H9 (cell line): ENCODE measurements at regions not wholly inside any gene's neighbourhood (a gene's known extent, or its start where the extent isn't known, plus 50 kb on each side); places are given as distances from the start of the nearest gene placed in this dataset.

Source experiments
- DNase-seq: peaks from one replicate; pipeline ENCODE4 v3.0.0-alpha.2; 2017
- H2AFZ ChIP-seq: one replicate; pipeline ENCODE4 v1.6.1; 2013; ENCODE audit warnings: mild to moderate bottlenecking, low read length, control low read depth, moderate library complexity
- H2AK5ac ChIP-seq: 2 replicates; pipeline ENCODE4 v1.6.1; 2013; ENCODE audit warnings: low read length, control low read depth, mixed read lengths; ENCODE audit not compliant: insufficient read length
- H2BK120ac ChIP-seq: one replicate; pipeline ENCODE4 v1.6.1; 2013; ENCODE audit warnings: low read depth, mild to moderate bottlenecking, low read length, control low read depth, inconsistent platforms; ENCODE audit not compliant: poor library complexity, severe bottlenecking
- H2BK12ac ChIP-seq: 2 replicates; pipeline ENCODE4 v1.6.1; 2013; ENCODE audit warnings: low read length, control low read depth, mixed read lengths, low read depth; ENCODE audit not compliant: insufficient read length
- H2BK15ac ChIP-seq: 2 replicates; pipeline ENCODE4 v1.6.1; 2013; ENCODE audit warnings: low read depth, low read length, control low read depth
- H2BK20ac ChIP-seq: one replicate; pipeline ENCODE4 v1.6.1; 2013; ENCODE audit warnings: low read depth, mild to moderate bottlenecking, low read length, control low read depth, inconsistent platforms; ENCODE audit not compliant: poor library complexity, severe bottlenecking
- H2BK5ac ChIP-seq: 2 replicates; pipeline ENCODE4 v1.6.1; 2013; ENCODE audit warnings: low read length, control low read depth, mixed read lengths; ENCODE audit not compliant: insufficient read length
- H3K14ac ChIP-seq: 2 replicates; pipeline ENCODE4 v1.6.1; 2013; ENCODE audit warnings: low read length, control low read depth; ENCODE audit not compliant: insufficient read depth
- H3K18ac ChIP-seq: 2 replicates; pipeline ENCODE4 v1.6.1; 2013; ENCODE audit warnings: low read depth, mild to moderate bottlenecking, mixed read lengths, low read length, control low read depth; ENCODE audit not compliant: insufficient read length
- H3K23ac ChIP-seq: 2 replicates; pipeline ENCODE4 v1.6.1; 2013; ENCODE audit warnings: low read length, control low read depth, mixed read lengths, low read depth; ENCODE audit not compliant: insufficient read length
- H3K23me2 ChIP-seq: 2 replicates; pipeline ENCODE4 v1.6.1; 2013; ENCODE audit warnings: low read depth, mild to moderate bottlenecking, mixed read lengths, low read length, control low read depth; ENCODE audit not compliant: insufficient read length, poor library complexity, severe bottlenecking
- H3K27ac ChIP-seq: 2 replicates; pipeline ENCODE4 v1.5.1; 2013; ENCODE audit warnings: low read length, control low read depth, mixed read lengths, low read depth; ENCODE audit not compliant: insufficient read length
- H3K27me3 ChIP-seq: 2 replicates; pipeline ENCODE4 v1.6.1; 2013; ENCODE audit warnings: low read length, control low read depth, inconsistent platforms; ENCODE audit not compliant: insufficient read depth
- H3K4ac ChIP-seq: 2 replicates; pipeline ENCODE4 v1.6.1; 2013; ENCODE audit warnings: low read depth, mild to moderate bottlenecking, control low read depth, inconsistent platforms, low read length, moderate library complexity
- H3K4me1 ChIP-seq: 2 replicates; pipeline ENCODE4 v1.6.1; 2013; ENCODE audit warnings: low read length, control low read depth, inconsistent platforms; ENCODE audit not compliant: insufficient read depth
- H3K4me2 ChIP-seq: 2 replicates; pipeline ENCODE4 v1.6.1; 2013; ENCODE audit warnings: low read length, control low read depth, mixed read lengths; ENCODE audit not compliant: insufficient read length, insufficient read depth
- H3K56ac ChIP-seq: 2 replicates; pipeline ENCODE4 v1.6.1; 2013; ENCODE audit warnings: low read depth, mild to moderate bottlenecking, mixed read lengths, low read length, control low read depth; ENCODE audit not compliant: insufficient read length
- H3K79me1 ChIP-seq: 2 replicates; pipeline ENCODE4 v1.6.1; 2013; ENCODE audit warnings: low read depth, mild to moderate bottlenecking, moderate library complexity, low read length, control low read depth, inconsistent platforms; ENCODE audit not compliant: insufficient read depth, poor library complexity, severe bottlenecking
- H3K79me2 ChIP-seq: 2 replicates; pipeline ENCODE4 v1.6.1; 2013; ENCODE audit warnings: low read length, control low read depth, inconsistent platforms; ENCODE audit not compliant: insufficient read depth
- H3K9ac ChIP-seq: 2 replicates; pipeline ENCODE4 v1.6.1; 2013; ENCODE audit warnings: low read length, control low read depth, mixed read lengths; ENCODE audit not compliant: insufficient read length; ENCODE audit errors: extremely low read depth
- H3K9me3 ChIP-seq: one replicate; pipeline ENCODE4 v1.6.1; 2013; ENCODE audit warnings: low read depth, low read length, inconsistent platforms; ENCODE audit not compliant: control insufficient read depth
- H3T11ph ChIP-seq: one replicate; pipeline ENCODE4 v1.6.1; 2013; ENCODE audit warnings: mild to moderate bottlenecking, low read length, control low read depth, inconsistent platforms
- H4K20me1 ChIP-seq: one replicate; pipeline ENCODE4 v1.6.1; 2013; ENCODE audit not compliant: control insufficient read depth, insufficient read length, insufficient read depth
- H4K5ac ChIP-seq: 2 replicates; pipeline ENCODE4 v1.6.1; 2013; ENCODE audit warnings: low read depth, mild to moderate bottlenecking, mixed read lengths, low read length, control low read depth; ENCODE audit not compliant: insufficient read length
- H4K8ac ChIP-seq: replicated peaks from 2 replicates; pipeline ENCODE4 v1.6.1; 2013; ENCODE audit warnings: low read length, control low read depth, mixed read lengths, low read depth; ENCODE audit not compliant: insufficient read length
- H4K91ac ChIP-seq: 2 replicates; pipeline ENCODE4 v1.6.1; 2013; ENCODE audit warnings: low read depth, mild to moderate bottlenecking, moderate library complexity, mixed read lengths, low read length, control low read depth; ENCODE audit not compliant: insufficient read length
- H3K27ac Mint-ChIP-seq, 3 experiments: 2 replicates in 2 of 3; 3 replicates in 1 of 3; pipeline ENCODE4 v1.8.0; 2020 to 2021; ENCODE audit warnings: mixed read lengths in 3 of 3, mild to moderate bottlenecking in 1 of 3, moderate library complexity in 1 of 3
- H3K27me3 Mint-ChIP-seq: 2 replicates; pipeline ENCODE4 v1.8.0; 2021; ENCODE audit warnings: low read depth, mild to moderate bottlenecking, moderate library complexity, mixed read lengths
- H3K36me3 Mint-ChIP-seq, 3 experiments: 2 replicates in 2 of 3; 3 replicates in 1 of 3; pipeline ENCODE4 v1.8.0; 2020 to 2021; ENCODE audit warnings: low read depth in 3 of 3, mixed read lengths in 3 of 3; ENCODE audit not compliant: insufficient read depth in 1 of 3
- H3K4me1 Mint-ChIP-seq, 2 experiments: 2 replicates each; pipeline ENCODE4 v1.8.0; 2020; ENCODE audit warnings: mixed read lengths in 2 of 2
- H3K4me3 Mint-ChIP-seq, 2 experiments: 2 replicates in 1 of 2; 3 replicates in 1 of 2; pipeline ENCODE4 v1.8.0; 2020 to 2021; ENCODE audit warnings: mild to moderate bottlenecking in 2 of 2, mixed read lengths in 2 of 2, moderate library complexity in 1 of 2
- H3K9me3 Mint-ChIP-seq, 2 experiments: 2 replicates in 1 of 2; 3 replicates in 1 of 2; pipeline ENCODE4 v1.8.0; 2020; ENCODE audit warnings: mild to moderate bottlenecking in 2 of 2, mixed read lengths in 2 of 2, moderate library complexity in 1 of 2
- WGBS: extraction: QIAGEN DNeasy Blood & Tissue Kit; methylation state at CpG from one replicate; pipeline ENCODE4 v1.1.7; 2013; ENCODE audit warnings: missing lambda C conversion rate, low lambda C conversion rate, mixed read lengths; ENCODE audit not compliant: insufficient read length; ENCODE audit errors: extremely low coverage; 5-methylcytosine and 5-hydroxymethylcytosine counted together
- TF ChIP-seq, protein P1 (sequence below): fragments of 200-600 bp; sonication (generic); conservative IDR thresholded peaks from 3 replicates; pipeline ENCODE4 v1.8.0; 2021; ENCODE audit warnings: antibody characterized with exemption, mild to moderate bottlenecking

GRCh38 chr4:13296986-13297385 is 187.2 kb downstream of the RAB28 start:
- no peaks in the 10 kb centered on the region for H3K27me3 Mint-ChIP-seq
- no peak overlapping the region for H2BK120ac ChIP-seq

More at GRCh38 chr4:13296986-13297385, 187.2 kb downstream of the RAB28 start:
- peaks cover 3 to 15% of the 10 kb centered on the region in 2 experiments; a peak in 4 of 5 replicates for H3K9me3 Mint-ChIP-seq
- no peaks in the 10 kb centered on the region for H3K79me2 ChIP-seq
- H4K5ac ChIP-seq: no peak overlapping the region
- H2BK5ac ChIP-seq: no peak overlapping the region
- H3K23ac ChIP-seq: no peak overlapping the region
- H3K4me2 ChIP-seq: no peak overlapping the region
- no peak overlapping the region for H2AK5ac ChIP-seq
- H3K9ac ChIP-seq: no peak overlapping the region
- no peak overlapping the region for H3K14ac ChIP-seq
- DNase-seq: no peak
- WGBS: no CpG with 5 or more reads among the region's 1 CpG
- H3K27ac Mint-ChIP-seq: no peak overlapping the region
- peaks cover 0 to 3% of the 10 kb centered on the region in 2 experiments; a peak in 1 of 4 replicates for H3K4me1 Mint-ChIP-seq
- H3K56ac ChIP-seq: no peak overlapping the region
- H2BK15ac ChIP-seq: no peak overlapping the region
- no peak overlapping the region for H4K91ac ChIP-seq
- H2BK12ac ChIP-seq: no peak overlapping the region
- no peak overlapping the region for H4K8ac ChIP-seq
- no peak overlapping the region for H3K18ac ChIP-seq
- no peak overlapping the region for H2BK20ac ChIP-seq
- no peaks in the 10 kb centered on the region for H3K27me3 ChIP-seq
- TF ChIP-seq, protein P1, sequence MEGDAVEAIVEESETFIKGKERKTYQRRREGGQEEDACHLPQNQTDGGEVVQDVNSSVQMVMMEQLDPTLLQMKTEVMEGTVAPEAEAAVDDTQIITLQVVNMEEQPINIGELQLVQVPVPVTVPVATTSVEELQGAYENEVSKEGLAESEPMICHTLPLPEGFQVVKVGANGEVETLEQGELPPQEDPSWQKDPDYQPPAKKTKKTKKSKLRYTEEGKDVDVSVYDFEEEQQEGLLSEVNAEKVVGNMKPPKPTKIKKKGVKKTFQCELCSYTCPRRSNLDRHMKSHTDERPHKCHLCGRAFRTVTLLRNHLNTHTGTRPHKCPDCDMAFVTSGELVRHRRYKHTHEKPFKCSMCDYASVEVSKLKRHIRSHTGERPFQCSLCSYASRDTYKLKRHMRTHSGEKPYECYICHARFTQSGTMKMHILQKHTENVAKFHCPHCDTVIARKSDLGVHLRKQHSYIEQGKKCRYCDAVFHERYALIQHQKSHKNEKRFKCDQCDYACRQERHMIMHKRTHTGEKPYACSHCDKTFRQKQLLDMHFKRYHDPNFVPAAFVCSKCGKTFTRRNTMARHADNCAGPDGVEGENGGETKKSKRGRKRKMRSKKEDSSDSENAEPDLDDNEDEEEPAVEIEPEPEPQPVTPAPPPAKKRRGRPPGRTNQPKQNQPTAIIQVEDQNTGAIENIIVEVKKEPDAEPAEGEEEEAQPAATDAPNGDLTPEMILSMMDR: no peak
- H3K4me3 Mint-ChIP-seq: no peak overlapping the region
- H3K4ac ChIP-seq: no peak overlapping the region
- no peak overlapping the region for H3T11ph ChIP-seq
- H3K9me3 ChIP-seq: peaks cover 5% of the 10 kb centered on the region
- H3K79me1 ChIP-seq: no peaks in the 10 kb centered on the region
- H3K23me2 ChIP-seq: no peaks in the 10 kb centered on the region
- H3K36me3 Mint-ChIP-seq: peaks cover 8 to 19% (median 17%) of the 10 kb centered on the region in 3 experiments
- no peaks in the 10 kb centered on the region for H4K20me1 ChIP-seq
- H3K4me1 ChIP-seq: no peaks in the 10 kb centered on the region
- no peak overlapping the region for H3K27ac ChIP-seq
- H2AFZ ChIP-seq: no peak overlapping the region
